Activated naive CD8-positive, alpha-beta T cell treated with anti-CD3 and anti-CD28 coated beads for 36 hours (primary cell): ENCODE measurements at regions not wholly inside any gene's neighbourhood (a gene's known extent, or its start where the extent isn't known, plus 50 kb on each side); places are given as distances from the start of the nearest gene placed in this dataset.
"Not testable (repeated sequence)": the region's sequence is repeated elsewhere in the genome, so short reads cannot be mapped to it uniquely, and the experiment has no call there.

Experiments used
- DNase-seq: peaks from one replicate; pipeline ENCODE4 v3.0.0; 2021
- H3K27ac Mint-ChIP-seq: one replicate; pipeline ENCODE4 v1.8.0; 2022; ENCODE audit warnings: mild to moderate bottlenecking, moderate library complexity, mixed read lengths
- H3K27me3 Mint-ChIP-seq: one replicate; pipeline ENCODE4 v1.8.0; 2022; ENCODE audit warnings: mild to moderate bottlenecking, mixed read lengths
- H3K36me3 Mint-ChIP-seq: one replicate; pipeline ENCODE4 v1.8.0; 2021; ENCODE audit warnings: mild to moderate bottlenecking, mixed read lengths
- H3K4me1 Mint-ChIP-seq: one replicate; pipeline ENCODE4 v1.8.0; 2021; ENCODE audit warnings: mixed read lengths
- H3K4me3 Mint-ChIP-seq: one replicate; pipeline ENCODE4 v1.8.0; 2022; ENCODE audit warnings: mild to moderate bottlenecking, moderate library complexity, mixed read lengths
- H3K9me3 Mint-ChIP-seq: one replicate; pipeline ENCODE4 v1.8.0; 2022; ENCODE audit warnings: mixed read lengths

DNA sequence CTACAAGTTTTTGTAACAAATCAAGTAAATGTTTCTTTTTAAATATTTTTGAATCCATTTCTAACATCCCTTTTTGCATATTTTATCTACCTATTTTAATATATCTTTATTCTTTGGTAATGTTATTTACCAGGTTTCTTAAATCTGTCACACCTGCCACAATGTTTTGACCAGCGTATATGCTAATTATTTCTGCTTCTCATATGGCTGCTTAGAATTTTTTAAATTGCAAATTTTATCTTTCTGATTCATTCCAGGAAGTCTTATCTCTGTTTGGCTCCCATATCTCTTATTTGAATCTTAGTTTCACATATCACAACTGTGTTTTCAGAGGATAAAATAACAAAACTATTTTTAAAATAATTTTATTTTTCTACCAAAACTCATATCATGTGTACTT lies 1411.1 kb downstream of the KCNT2 start:
- Mint-ChIP-seq H3K4me3 (no peak overlapping the region), H3K9me3 (peaks cover 3% of the 10 kb centered on the region), H3K27ac (no peak overlapping the region), H3K36me3 (no peaks in the 10 kb centered on the region), H3K4me1 (peaks cover 2% of the 10 kb centered on the region), H3K27me3 (no peaks in the 10 kb centered on the region)
- no peak for DNase-seq

GRCh38 chr1:195195423-195196057 lies 1412.7 kb downstream of the KCNT2 start:
- Mint-ChIP-seq H3K4me1 (peaks cover 2% of the 10 kb centered on the region), H3K36me3 (no peaks in the 10 kb centered on the region), H3K27me3 (no peaks in the 10 kb centered on the region), H3K4me3 (no peak overlapping the region), H3K27ac (no peak overlapping the region), H3K9me3 (peaks cover 3% of the 10 kb centered on the region)
- no peak for DNase-seq

DNA sequence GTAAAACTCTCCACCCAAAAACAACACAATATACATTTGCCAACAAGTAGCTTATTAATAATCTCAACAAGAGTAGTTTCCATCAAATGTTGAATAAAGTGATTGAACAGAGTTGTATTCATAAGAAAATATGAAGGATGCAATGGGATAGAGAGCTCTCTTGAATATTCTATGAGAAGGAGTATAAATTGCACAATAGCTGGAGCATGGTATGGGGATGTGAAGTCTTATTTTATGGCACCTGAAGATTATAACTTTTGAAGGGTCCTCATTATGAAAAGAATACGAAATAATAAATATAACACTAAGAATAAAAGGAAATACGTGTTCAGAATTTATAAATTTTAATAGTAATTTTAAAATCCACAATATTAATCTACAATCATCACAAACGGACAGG lies 1415.1 kb downstream of the KCNT2 start:
- Mint-ChIP-seq H3K4me1 (peaks cover 2% of the 10 kb centered on the region), H3K9me3 (peaks cover 3% of the 10 kb centered on the region), H3K4me3 (no peak overlapping the region), H3K27ac (no peak overlapping the region), H3K36me3 (no peaks in the 10 kb centered on the region), H3K27me3 (no peaks in the 10 kb centered on the region)
- DNase-seq = no peak

GRCh38 chr1:195188821-195189220 lies 1419.4 kb downstream of the KCNT2 start:
- Mint-ChIP-seq H3K36me3 (no peaks in the 10 kb centered on the region), H3K27me3 (no peaks in the 10 kb centered on the region), H3K4me3 (no peak overlapping the region), H3K27ac (no peak overlapping the region), H3K9me3 (no peaks in the 10 kb centered on the region), H3K4me1 (no peaks in the 10 kb centered on the region)
- no peak for DNase-seq

DNA sequence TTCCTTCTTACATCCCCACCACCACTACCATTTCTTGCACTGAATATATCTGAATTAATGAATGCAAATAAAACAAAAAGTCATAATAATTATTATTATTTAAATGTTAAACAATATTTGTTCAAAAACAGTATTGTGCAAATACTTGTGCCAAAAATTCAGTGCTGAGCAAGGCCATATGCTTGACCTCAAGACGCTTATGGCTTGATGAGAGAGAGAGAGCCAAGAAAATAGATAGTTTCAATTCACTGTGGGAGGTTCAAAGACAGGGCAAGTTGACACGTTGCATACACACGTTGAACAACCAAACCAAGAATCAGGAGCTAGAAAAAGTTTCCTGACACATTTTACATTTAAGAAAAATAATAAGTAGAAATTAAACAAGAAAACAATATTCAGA lies 1421.7 kb downstream of the KCNT2 start:
- Mint-ChIP-seq H3K4me3 (no peak overlapping the region), H3K36me3 (no peaks in the 10 kb centered on the region), H3K9me3 (no peaks in the 10 kb centered on the region), H3K27ac (no peak overlapping the region), H3K27me3 (no peaks in the 10 kb centered on the region), H3K4me1 (no peaks in the 10 kb centered on the region)
- DNase-seq = no peak

DNA sequence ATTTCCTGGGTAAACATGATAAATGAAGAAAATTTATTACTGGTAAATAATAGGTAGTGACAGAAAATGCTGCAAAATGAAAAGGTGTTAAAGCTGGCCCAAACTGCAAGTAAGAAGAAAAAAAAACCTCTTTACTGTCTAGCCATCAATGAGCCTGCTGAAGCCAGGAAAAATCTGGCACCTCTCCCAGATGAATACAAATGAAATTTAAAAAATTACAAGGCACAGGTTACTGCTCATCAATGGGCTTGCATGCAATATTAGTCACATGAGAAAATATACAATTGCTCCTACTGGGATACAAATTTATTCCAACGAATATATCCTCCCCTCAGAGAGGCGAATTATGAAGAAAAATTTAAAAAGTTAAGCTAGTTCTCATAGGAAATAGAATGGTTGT lies 1422.5 kb downstream of the KCNT2 start:
- no peaks in the 10 kb centered on the region for H3K4me1 Mint-ChIP-seq
- peaks cover 2% of the 10 kb centered on the region for H3K9me3 Mint-ChIP-seq
- H3K36me3 Mint-ChIP-seq = no peaks in the 10 kb centered on the region
- no peak overlapping the region for H3K27ac Mint-ChIP-seq
- no peak overlapping the region for H3K4me3 Mint-ChIP-seq
- DNase-seq = no peak
- H3K27me3 Mint-ChIP-seq = no peaks in the 10 kb centered on the region

- DNase-seq = no peak
- no peak overlapping the region for H3K4me3 Mint-ChIP-seq
- H3K27ac Mint-ChIP-seq = no peak overlapping the region
- no peaks in the 10 kb centered on the region for H3K36me3 Mint-ChIP-seq
- no peaks in the 10 kb centered on the region for H3K27me3 Mint-ChIP-seq
- no peaks in the 10 kb centered on the region for H3K4me1 Mint-ChIP-seq
- peaks cover 2% of the 10 kb centered on the region for H3K9me3 Mint-ChIP-seq
These were observed 1422.9 kb downstream of the KCNT2 start for GRCh38 chr1:195185321-195185720.

GRCh38 chr1:195173753-195174152 lies 1434.5 kb downstream of the KCNT2 start:
- Mint-ChIP-seq H3K27me3 (no peaks in the 10 kb centered on the region), H3K36me3 (no peaks in the 10 kb centered on the region), H3K4me3 (no peak overlapping the region), H3K4me1 (no peaks in the 10 kb centered on the region), H3K9me3 (peaks cover 2% of the 10 kb centered on the region), H3K27ac (no peak overlapping the region)
- no peak for DNase-seq

DNA sequence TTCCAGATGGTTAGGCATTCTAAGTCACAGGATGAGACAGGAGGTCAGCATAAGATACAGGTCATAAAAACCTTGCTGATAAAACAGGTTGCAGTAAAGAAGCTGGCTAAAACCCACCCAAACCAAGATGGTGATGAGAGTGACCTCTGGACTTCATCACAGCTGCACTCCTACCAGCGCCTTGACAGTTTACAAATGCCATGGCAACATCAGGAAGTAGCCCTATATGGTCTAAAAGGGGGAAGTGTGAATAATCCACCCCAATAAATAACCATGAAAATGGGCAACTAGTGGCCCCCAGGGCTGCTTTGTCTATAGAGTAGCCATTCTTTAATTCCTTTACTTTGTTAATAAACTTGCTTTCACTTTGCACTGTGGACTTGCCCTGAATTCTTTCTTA lies 1448.4 kb downstream of the KCNT2 start:
- DNase-seq, H3K27ac Mint-ChIP-seq, H3K4me1 Mint-ChIP-seq, H3K36me3 Mint-ChIP-seq, H3K27me3 Mint-ChIP-seq, H3K9me3 Mint-ChIP-seq, H3K4me3 Mint-ChIP-seq: not testable (repeated sequence)

DNA sequence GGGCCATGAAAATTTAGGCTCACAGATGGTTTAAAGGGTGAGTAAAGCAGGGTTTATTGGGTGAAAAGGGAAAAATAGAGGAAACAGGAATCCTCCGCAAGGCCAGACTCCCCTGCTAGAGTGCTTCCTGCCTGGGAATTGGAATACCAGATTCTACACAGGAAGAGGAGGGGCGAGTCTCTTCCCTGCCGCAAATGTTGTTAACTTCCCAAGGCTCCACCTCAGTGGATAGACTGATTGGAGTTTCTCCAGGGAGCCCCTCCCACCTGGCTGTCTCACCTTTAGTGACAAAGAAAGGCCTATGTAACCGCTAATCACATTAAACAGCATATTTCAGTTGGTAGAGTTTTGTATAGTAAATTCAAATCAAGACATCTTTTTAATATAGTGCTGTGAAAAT lies 1450.1 kb downstream of the KCNT2 start:
- H3K4me3 Mint-ChIP-seq = no peak overlapping the region
- no peaks in the 10 kb centered on the region for H3K9me3 Mint-ChIP-seq
- H3K4me1 Mint-ChIP-seq = no peaks in the 10 kb centered on the region
- H3K36me3 Mint-ChIP-seq = no peaks in the 10 kb centered on the region
- H3K27ac Mint-ChIP-seq = no peak overlapping the region
- H3K27me3 Mint-ChIP-seq = no peaks in the 10 kb centered on the region
- no peak for DNase-seq

DNA sequence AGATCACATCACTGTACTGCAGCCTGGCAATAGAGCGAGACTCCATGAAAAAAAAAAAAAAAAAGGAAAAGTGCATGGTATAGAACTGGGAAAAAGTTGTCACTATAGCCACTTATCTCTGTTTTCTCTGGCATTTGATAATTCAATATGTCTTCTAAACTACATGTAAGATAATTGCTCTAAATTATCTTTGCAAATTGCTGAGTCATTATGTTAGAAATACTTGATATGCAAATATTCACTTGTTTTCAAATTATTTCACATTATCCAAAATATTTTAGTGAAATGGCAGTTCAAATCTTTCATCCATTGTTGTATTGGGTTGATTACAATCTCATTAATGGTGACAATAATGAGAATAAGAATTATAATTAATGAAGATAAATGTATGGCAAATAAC lies 1455.1 kb downstream of the KCNT2 start:
- no peak for DNase-seq
- H3K36me3 Mint-ChIP-seq = no peaks in the 10 kb centered on the region
- no peaks in the 10 kb centered on the region for H3K4me1 Mint-ChIP-seq
- H3K9me3 Mint-ChIP-seq = no peaks in the 10 kb centered on the region
- no peak overlapping the region for H3K27ac Mint-ChIP-seq
- no peak overlapping the region for H3K4me3 Mint-ChIP-seq
- H3K27me3 Mint-ChIP-seq = no peaks in the 10 kb centered on the region

- Mint-ChIP-seq H3K27me3 (no peaks in the 10 kb centered on the region), H3K4me1 (no peaks in the 10 kb centered on the region), H3K27ac (no peak overlapping the region), H3K9me3 (no peaks in the 10 kb centered on the region), H3K36me3 (no peaks in the 10 kb centered on the region), H3K4me3 (no peak overlapping the region)
- DNase-seq = no peak
These were observed 1457.5 kb downstream of the KCNT2 start for GRCh38 chr1:195150768-195151167.

- Mint-ChIP-seq H3K4me1 (no peaks in the 10 kb centered on the region), H3K4me3 (no peak overlapping the region), H3K27me3 (no peaks in the 10 kb centered on the region), H3K27ac (no peak overlapping the region), H3K36me3 (no peaks in the 10 kb centered on the region), H3K9me3 (peaks cover 4% of the 10 kb centered on the region)
- no peak for DNase-seq
These were observed 1466.9 kb downstream of the KCNT2 start for GRCh38 chr1:195141294-195141693.

- Mint-ChIP-seq H3K27ac (no peak overlapping the region), H3K9me3 (no peaks in the 10 kb centered on the region), H3K4me3 (no peak overlapping the region), H3K27me3 (no peaks in the 10 kb centered on the region), H3K36me3 (no peaks in the 10 kb centered on the region), H3K4me1 (no peaks in the 10 kb centered on the region)
- no peak for DNase-seq
These were observed 1477.6 kb downstream of the KCNT2 start for GRCh38 chr1:195130598-195130997.

GRCh38 chr1:195122497-195122896 lies 1485.7 kb downstream of the KCNT2 start:
- no peaks in the 10 kb centered on the region for H3K36me3 Mint-ChIP-seq
- H3K4me1 Mint-ChIP-seq = no peaks in the 10 kb centered on the region
- H3K27ac Mint-ChIP-seq = no peak overlapping the region
- H3K27me3 Mint-ChIP-seq = no peaks in the 10 kb centered on the region
- no peak overlapping the region for H3K4me3 Mint-ChIP-seq
- DNase-seq = no peak
- no peaks in the 10 kb centered on the region for H3K9me3 Mint-ChIP-seq

DNA sequence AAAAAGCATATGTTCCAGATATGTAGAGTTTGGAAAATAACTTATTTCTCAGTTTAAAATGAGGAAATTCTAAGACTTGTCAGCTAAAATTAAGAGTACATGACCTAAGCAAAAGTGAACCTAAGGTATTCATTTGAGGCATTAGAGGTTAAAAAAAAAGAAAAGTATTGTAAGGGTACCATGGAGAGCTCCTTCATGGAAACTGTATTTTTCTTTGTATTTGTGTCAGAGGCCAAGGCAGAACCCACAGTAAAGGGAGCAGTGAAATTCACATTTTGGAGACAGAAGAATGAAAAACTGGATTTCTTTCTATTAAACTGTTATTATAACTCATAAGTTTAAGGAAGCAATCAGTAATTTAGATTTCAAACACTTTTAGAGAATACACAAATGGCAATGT lies 1494.8 kb downstream of the KCNT2 start:
- Mint-ChIP-seq H3K4me1 (no peaks in the 10 kb centered on the region), H3K9me3 (no peaks in the 10 kb centered on the region), H3K27ac (no peak overlapping the region), H3K4me3 (no peak overlapping the region), H3K27me3 (no peaks in the 10 kb centered on the region), H3K36me3 (no peaks in the 10 kb centered on the region)
- no peak for DNase-seq

- Mint-ChIP-seq H3K4me1 (no peaks in the 10 kb centered on the region), H3K36me3 (no peaks in the 10 kb centered on the region), H3K9me3 (peaks cover 4% of the 10 kb centered on the region), H3K4me3 (no peak overlapping the region), H3K27me3 (no peaks in the 10 kb centered on the region), H3K27ac (no peak overlapping the region)
- no peak for DNase-seq
These were observed 1502.5 kb downstream of the KCNT2 start for GRCh38 chr1:195105773-195106172.
